ENCODE measurements at regions not wholly inside any gene's neighbourhood (a gene's known extent, or its start where the extent isn't known, plus 50 kb on each side); places are given as distances from the start of the nearest gene placed in this dataset.
A peak's percentile ranks its signal among the peaks of the same experiment; 100 is the strongest.

GRCh38 chr6:56807989-56808337, 146.9 kb upstream of the BEND6 start:
- TF ChIP-seq, protein P1, sequence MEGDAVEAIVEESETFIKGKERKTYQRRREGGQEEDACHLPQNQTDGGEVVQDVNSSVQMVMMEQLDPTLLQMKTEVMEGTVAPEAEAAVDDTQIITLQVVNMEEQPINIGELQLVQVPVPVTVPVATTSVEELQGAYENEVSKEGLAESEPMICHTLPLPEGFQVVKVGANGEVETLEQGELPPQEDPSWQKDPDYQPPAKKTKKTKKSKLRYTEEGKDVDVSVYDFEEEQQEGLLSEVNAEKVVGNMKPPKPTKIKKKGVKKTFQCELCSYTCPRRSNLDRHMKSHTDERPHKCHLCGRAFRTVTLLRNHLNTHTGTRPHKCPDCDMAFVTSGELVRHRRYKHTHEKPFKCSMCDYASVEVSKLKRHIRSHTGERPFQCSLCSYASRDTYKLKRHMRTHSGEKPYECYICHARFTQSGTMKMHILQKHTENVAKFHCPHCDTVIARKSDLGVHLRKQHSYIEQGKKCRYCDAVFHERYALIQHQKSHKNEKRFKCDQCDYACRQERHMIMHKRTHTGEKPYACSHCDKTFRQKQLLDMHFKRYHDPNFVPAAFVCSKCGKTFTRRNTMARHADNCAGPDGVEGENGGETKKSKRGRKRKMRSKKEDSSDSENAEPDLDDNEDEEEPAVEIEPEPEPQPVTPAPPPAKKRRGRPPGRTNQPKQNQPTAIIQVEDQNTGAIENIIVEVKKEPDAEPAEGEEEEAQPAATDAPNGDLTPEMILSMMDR (conservative IDR thresholded peaks at IDR 0.05; ENCODE audit: low read length): no peak
- no peak for DNase-seq (ENCODE audit: low read depth)

DNA sequence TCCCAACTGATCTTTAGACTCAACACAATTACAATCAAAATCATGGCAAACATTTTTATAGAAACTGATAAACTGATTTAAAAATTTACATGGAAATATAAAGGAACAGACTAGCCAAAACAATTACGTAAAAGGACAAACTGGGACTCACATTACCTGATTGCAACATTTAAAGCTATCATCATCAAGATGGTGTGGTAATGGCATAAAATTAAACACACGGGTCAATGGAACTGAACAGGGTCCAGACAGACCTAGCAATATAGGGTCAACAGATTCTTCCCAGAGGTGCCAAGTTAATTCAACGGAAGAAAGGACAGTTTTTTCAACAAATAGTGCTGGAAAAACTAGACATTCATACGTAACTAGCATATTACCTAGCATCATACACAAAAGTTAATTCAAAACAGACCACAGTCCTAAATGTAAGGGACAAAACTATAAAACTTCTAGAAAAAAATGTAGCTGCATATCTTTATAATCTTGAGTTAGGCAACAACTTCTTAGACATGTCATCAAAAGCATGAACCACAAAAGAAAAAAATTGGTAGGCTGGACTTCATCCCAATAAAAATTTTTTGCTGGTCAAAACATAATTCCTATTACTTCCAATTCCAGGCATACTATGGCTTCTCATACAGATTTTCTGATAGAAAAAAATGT, 147.4 kb upstream of the BEND6 start:
- H3K4me3 ChIP-seq (ENCODE audit: low read length): no peak overlapping the region
- TF ChIP-seq, protein P1 (conservative IDR thresholded peaks at IDR 0.05; ENCODE audit: low read length): no peak
- DNase-seq (ENCODE audit: low read depth): peak; percentile 25

More at GRCh38 chr6:56807989-56808337, 146.9 kb upstream of the BEND6 start:
- H3K4me3 ChIP-seq (ENCODE audit: low read length): no peak overlapping the region

GRCh38 chr6:56806368-56806767, 148.5 kb upstream of the BEND6 start:
- peak; percentile 15 for DNase-seq (ENCODE audit: low read depth)
- no peak overlapping the region for H3K4me3 ChIP-seq (ENCODE audit: low read length)
- TF ChIP-seq, protein P1 (conservative IDR thresholded peaks at IDR 0.05; ENCODE audit: low read length): no peak

DNA sequence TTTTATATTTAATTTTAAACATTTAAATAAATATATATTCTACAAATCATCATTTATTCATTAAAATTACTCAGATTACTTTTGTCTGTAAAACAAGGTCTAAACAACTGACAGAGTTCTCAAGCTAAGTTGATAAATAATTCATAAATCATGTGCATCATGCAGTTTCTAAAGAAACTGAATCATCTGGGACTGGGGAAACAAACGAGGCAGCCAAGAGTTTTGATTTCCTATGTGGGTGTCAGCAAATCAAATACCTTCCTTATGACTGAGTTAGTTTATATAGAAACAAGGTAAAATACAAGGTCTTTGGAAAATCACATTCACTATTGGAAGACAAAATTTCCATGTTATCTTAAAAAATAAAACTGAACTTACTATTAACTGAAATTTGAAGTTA, 149.9 kb upstream of the BEND6 start:
- H3K4me3 ChIP-seq (ENCODE audit: low read length): no peak overlapping the region
- TF ChIP-seq, protein P1 (conservative IDR thresholded peaks at IDR 0.05; ENCODE audit: low read length): no peak
- peak; percentile 64 for DNase-seq (ENCODE audit: low read depth)

DNA sequence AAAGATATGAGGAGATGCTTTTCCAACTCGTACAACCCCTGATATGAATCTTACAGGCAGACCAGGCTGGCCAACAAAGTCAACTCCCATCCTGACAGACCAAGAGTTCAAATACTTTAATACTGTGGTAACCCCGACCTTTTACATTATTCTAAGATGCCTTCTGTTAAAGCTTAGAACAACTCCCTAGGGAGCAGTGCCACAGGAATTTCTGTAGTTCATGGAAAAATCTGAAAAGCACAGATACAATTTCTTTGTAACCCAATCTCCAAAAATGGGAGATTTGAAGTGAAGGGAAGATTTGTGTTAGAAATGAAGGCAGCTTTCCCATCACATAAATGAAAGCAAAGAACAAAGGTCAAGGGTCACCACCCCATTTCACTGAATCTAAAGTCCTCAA, 151.3 kb upstream of the BEND6 start:
- TF ChIP-seq, protein P1 (conservative IDR thresholded peaks at IDR 0.05; ENCODE audit: low read length): no peak
- H3K4me3 ChIP-seq (ENCODE audit: low read length): no peak overlapping the region
- DNase-seq (ENCODE audit: low read depth): peak; percentile 83

- DNase-seq (ENCODE audit: low read depth): peak; percentile 57
- no peak overlapping the region for H3K4me3 ChIP-seq (ENCODE audit: low read length)
- TF ChIP-seq, protein P1 (conservative IDR thresholded peaks at IDR 0.05; ENCODE audit: low read length): no peak
Measured at GRCh38 chr6:56802584-56802983, 152.3 kb upstream of the BEND6 start.

DNA sequence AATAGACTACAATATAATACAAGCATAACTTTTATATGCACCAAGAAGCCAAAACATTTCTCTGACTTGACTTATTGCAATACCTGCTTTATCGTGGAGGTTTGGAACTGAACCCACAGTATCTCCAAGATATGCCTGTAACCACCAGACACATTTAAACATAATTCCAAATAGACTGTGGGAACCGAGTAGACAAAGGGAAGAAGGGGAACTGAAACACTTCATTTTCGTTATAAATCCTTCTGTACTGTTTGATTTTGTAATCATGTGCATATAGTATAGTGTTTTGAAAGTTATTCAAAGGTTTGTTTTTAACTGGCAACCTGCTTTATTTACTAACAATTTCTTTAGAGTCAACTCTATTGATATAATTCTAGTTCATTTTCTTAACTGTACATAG, 154.9 kb upstream of the BEND6 start:
- DNase-seq (ENCODE audit: low read depth): no peak
- TF ChIP-seq, protein P1 (conservative IDR thresholded peaks at IDR 0.05; ENCODE audit: low read length): no peak
- no peak overlapping the region for H3K4me3 ChIP-seq (ENCODE audit: low read length)
